Stimulated activated naive CD8-positive, alpha-beta T cell treated with anti-CD3 and anti-CD28 coated beads, Interleukin-15, Interleukin-2, amounts not matched to agents 100 U/mL and 50 U/mL, for 24 hours (primary cell): ENCODE measurements at regions not wholly inside any gene's neighbourhood (a gene's known extent, or its start where the extent isn't known, plus 50 kb on each side); places are given as distances from the start of the nearest gene placed in this dataset.

ENCODE experiments used
- ATAC-seq: fragments of 150-1000 bp; cut with Tn5 transposase; one replicate; pipeline ENCODE4 v1.10.0; 2021
- DNase-seq: peaks from one replicate; pipeline ENCODE4 v3.0.0; 2021

DNA sequence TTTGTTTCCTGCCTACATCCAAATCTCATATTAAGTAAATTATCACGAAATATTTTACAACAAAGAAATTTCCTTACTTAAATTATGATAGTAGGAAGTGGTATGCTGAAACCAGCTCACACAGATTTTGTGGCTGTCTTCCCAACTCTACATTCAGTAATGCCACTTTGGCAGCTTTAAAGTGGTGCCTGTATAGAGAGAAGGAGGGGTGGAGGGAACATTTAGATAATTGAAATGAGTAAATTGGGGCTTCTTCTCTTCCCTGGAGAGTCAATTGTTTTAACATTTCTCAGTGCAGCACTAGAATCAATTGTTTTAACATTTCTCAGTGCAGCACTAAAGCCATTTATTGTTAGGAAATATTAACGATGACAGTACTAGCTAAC, 1323.1 kb downstream of the PCDH7 start:
- no peak for ATAC-seq
- no peak for DNase-seq

DNA sequence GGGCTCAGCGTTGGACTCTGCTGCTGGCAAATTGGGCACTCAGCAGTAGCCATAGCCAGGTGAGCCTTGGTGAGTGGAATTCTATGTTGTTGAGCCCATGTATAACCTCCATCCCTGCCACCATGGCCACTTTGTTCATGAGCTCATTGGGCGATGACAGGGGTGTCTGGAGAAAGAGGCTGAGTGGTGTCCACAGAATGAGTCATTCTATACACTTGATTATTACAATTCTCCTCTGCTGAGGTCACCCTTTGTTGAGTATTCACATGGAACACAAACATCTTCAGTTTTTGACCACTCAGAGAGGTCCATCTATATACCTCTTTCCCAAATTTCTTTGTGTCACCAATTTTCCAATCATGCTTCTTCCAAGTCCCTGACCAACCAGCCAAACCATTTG, 1341.7 kb downstream of the PCDH7 start:
- no peak for DNase-seq
- ATAC-seq: no peak

DNA sequence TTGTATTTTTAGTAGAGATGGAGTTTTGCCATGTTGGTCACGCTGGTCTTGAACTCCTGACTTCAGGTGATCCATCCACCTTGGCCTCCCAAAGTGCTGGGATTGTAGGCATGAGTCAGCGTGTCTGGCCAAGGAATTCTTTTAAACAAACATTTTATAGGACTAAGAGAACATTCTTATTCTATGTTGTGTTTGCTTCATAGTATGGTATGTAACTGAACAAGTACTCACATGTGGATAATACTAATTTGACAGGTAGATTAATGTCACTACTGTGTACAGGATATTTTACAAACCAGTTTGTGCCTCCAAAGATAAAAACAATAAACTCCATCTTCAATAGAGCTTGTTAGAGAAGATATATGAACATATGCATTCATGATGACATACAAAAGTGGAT, 1353.4 kb downstream of the PCDH7 start:
- DNase-seq (no peak), ATAC-seq (no peak)

DNA sequence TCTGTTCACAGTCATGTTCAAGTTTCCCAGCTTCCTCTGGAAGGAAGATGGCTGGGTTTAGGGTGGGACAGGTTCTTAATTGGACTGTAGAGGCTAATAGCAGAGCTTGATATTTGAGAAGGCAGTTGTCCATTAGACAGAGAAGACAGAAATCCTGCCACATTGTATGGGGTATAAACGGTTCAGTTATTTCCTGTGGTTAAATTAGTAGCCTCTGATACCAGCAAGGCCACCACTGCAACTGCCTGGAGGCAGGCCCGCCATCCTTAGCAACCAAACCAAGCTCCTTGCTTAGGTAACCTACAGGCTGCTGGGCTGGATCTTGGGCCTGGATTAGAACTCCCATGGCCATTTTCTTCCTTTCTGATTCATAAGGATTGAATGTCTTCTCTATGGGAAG, 1367.0 kb downstream of the PCDH7 start:
- DNase-seq (no peak), ATAC-seq (no peak)

DNA sequence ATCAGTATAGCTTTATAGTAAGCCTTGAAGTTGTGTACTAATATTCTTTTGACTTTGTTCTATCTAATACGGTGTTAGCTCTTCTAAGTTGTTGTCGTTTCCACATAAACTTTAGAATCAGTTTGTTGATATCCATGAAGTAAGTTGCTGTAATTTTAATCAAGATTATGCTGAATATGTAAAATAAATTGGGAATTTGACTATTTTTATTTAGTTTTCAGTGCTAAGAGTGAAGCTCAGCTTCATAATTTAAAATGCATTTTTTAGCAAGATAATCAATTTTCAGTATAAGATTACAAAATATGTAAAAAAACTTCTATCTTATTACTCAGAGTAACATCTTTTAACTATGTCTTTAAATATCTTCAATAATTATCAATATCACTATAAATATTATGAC, 1374.8 kb downstream of the PCDH7 start:
- no peak for ATAC-seq

DNA sequence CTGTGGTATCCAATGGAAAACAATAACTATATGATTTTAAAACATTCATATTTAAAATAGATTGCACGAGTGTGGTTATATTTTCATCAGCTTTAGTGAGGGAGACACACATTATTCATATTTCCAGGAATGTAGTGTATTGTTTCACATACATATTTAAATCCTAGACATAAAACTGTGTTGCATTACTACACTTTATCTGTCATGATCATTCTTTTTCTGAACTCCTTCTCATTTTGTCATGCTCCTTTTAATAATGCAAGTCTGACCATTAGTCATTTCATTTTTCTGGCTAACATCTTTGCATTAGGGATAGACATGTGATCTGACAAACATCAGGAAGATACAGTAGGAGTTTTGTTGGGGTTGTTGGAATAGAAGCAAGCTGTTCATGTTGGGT, 1382.7 kb downstream of the PCDH7 start:
- no peak for ATAC-seq

More for the DNA sequence above, 1374.8 kb downstream of the PCDH7 start:
- DNase-seq: no peak

DNA sequence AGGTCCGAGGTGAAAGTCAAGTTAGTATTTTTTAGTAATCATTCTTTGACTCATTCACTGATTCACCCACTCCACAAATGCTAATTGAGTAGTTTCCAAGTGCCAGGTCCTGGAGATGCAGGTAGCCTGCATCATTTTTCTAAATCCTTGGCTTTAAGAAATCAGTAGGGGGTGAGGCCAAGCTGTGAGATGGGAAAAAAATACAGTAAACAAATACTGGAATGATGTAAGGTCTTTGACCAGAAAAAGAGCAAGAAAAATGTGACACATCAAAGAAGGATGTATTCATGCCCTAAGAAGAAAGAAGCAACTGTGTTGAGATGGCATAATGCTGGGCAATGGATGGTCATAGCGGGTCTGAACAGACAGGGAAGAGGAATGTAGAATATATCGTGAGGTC, 1386.6 kb downstream of the PCDH7 start:
- no peak for DNase-seq

More for the DNA sequence above, 1382.7 kb downstream of the PCDH7 start:
- DNase-seq: no peak

DNA sequence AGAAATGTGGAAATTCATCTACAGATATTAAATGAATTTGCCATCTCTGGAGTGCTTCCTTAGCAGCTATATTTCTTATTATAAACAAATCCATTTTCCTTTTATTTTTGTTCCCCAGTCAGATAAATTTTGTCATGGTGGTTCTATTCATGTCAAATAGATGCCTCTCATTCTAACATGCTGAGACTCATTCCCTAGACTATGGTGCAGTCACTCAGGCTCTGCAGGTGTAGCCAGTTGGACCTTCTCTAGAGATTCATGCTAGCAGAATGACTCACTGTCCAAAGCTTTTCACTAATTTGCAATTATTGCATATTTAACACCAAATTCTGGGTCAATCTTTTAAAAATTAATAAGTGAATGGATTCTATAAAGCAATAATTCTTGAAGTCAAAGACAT, 1392.7 kb downstream of the PCDH7 start:
- DNase-seq (no peak), ATAC-seq (no peak)

More for the DNA sequence above, 1386.6 kb downstream of the PCDH7 start:
- no peak for ATAC-seq

DNA sequence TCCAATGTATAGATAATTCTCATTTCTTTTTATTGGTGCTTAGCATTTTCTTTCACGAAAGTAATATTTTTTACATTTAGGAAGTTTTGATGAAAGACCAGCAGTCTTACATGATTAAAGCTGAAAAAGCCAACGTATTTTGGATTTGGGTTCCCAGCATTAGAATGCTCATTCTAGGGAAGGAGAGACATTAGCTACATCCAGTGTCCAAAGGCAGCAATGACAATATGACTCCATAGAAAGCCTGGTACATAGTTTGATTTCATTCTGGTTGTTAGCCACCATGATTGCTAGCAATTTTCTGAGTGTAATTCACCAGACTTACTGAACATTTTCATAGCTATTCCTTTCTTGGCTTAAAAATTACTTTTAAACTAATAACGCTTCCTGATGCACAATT, 1397.5 kb downstream of the PCDH7 start:
- DNase-seq (no peak), ATAC-seq (no peak)

DNA sequence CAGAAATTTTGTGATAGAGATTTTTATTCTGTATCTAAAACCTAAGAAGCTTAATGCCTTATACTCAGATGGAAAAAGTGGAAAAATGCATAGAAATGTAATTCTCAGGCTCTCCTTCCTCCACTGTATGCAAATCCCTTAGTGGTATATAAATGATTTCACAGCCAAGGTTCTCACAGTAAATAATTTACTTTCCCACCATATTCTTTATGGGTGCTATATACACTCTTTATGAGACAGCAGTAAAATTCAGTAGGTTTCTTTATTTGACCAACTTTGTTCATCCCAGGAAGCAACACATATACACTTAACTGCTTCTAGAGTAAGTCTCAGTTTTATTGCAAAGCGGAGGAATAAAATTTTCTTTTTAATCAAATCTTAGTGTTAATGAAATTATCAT, 1399.7 kb downstream of the PCDH7 start:
- ATAC-seq (no peak), DNase-seq (no peak)

DNA sequence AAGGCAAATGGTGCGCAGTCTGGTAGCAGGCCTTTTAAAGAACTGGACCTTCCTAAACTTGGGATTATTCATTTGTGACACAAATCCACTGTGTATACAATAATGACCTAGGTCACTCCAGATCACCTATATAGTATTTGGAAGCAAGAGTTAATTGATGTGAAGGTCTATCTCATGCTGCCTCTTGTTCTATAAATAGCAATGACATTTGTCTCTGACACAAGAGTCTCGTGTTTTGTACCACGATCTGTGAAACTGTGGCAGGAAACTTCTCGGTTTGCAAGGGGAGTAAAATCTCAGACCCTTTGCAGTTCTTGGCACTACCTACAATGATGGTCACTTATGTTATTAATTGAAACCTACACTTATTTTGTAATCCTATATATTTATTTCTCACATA, 1408.4 kb downstream of the PCDH7 start:
- DNase-seq (no peak), ATAC-seq (no peak)

DNA sequence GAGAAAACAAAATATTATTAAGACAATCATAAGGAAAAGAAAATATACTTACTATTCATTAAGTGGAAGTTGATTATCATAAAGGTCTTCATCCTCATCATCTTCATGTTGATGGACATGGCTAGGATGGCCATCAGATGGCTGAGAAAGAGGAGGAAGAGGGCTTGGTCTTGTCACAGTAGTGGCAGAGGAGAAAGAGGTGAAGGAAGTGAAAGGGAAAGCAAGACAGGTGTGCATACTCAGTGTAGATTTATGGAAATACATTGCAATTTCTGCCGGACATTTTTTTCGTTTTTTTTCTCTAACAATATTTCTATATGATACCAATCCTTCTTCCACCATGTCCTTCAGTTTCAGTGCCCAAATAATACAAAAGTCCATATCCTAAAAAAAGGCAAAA, 1409.8 kb downstream of the PCDH7 start:
- ATAC-seq: no peak
- no peak for DNase-seq

DNA sequence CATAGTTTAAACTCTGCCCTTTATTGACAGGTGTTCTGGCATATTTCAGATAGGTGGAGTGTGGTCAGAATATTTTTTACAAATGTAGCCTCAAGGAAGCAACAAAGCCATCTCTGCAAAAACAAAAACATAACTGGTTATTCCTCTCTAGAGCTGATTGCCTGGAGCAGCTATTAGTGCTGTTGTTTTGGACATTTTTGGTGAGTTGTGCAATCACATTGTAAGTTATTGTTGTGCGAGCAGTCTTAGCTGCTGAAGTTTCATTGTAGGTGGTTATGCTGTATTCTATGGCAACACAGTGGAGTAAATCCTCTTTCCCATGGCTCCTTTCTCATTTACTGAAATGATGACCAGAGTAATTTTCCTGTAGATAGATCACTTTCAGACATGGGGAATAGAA, 1413.0 kb downstream of the PCDH7 start:
- DNase-seq (no peak), ATAC-seq (no peak)

DNA sequence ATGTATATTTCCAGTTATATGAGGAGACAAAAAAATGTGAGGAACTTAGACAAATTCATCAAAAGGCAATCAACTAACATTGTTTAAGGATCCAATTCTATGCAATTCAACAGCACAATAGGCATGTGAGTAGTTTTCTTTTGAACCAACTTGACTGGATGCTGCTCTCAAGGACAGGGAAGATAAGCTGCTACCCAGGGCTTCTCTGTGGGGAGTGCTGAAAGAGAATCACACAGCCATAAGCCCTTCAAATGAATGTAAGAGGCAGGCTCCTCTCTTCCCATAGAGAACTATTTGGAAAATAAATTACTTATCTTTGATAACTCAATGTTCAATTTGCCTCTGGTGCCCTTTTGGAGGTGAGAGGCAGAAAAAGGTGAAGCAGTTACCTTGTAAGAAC, 1413.6 kb downstream of the PCDH7 start:
- ATAC-seq: no peak

DNA sequence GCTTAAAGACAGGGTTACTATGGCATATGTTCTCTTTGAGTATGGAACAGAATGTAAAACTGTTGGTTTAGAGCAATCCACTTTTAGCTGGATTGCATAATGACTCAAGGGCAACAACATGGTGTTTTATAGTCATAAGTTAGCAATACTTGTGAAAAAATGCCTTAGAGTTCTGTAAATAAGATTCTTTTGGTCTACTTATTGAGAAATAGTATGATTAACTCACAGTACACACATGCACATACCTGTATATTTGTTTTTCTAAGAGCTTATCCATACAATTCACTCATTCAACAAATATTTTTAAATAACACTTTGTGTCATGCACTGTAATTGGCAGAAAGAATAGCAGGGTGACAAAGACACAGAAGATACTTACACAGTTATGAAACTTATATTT, 1415.5 kb downstream of the PCDH7 start:
- DNase-seq: no peak
- no peak for ATAC-seq

More for the DNA sequence above, 1413.6 kb downstream of the PCDH7 start:
- no peak for DNase-seq

DNA sequence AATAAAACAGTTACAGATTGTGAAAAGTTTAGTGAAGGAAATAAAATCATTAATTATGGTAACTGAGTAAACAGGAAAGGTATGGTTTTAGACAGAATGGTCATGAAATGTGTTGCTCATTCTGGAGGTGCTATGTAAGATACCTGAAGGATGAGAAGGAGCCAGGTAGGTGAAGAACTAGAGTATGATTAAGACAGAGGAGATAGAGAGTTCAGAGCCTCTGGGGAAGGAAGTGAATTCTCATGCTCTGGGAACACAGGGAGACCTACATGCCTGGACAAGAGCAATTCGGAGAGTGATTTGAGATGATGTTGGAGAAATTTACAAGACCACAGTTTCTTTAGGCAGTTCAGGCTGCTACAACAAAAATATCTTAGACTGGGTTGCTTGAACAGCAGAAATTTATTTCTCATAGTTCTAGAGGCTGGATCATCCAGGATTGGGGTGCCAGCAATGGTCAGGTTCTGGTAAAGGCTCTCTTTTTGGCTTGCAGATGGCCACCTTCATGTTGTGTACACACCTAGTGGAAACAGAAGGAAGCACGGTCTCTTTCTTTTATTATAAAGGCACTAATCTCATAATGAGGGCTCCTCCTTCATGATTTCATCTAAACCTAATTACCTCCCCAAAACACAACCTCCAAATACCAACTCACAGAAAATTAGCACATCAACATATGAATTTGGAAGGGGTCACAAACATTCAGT, 1416.1 kb downstream of the PCDH7 start:
- DNase-seq (no peak), ATAC-seq (no peak)

DNA sequence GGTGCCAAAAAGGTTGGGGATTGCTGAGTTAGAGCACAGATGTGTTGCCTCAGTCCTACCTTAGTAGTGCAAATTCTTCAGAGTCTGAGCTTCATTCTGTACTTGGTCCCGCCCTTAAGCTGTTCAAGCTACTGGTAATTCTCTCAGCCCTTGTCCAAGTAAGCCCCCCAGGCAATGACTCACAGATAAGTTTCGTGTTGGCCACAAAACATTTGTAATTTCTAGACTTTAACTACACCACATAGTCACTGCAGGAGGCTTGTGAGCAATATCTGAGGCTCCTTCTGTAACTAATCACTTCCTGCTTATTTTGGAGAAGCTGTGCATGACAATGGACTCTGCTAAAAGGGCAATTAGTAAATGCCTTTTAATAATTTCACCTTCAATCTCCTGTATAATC, 1420.5 kb downstream of the PCDH7 start:
- ATAC-seq: no peak
- DNase-seq: no peak

DNA sequence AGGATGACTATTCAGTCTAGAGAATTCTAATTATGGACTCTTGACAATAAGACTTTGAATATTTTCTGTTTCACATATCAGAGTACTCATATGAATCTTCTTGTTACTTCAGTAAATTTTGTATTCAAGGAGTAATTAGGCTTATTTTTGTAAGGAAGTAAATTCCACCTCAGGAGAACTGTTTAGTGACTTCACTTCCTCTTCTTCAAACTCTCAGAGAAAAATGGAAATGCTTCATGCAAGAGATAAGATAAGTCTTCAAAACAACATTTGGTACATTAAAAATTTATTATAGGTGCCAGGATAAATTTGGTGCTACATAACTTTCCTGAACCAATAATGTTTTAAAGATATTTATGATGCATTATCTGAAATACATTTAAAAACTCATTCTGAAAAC, 1421.9 kb downstream of the PCDH7 start:
- ATAC-seq (no peak), DNase-seq (no peak)

DNA sequence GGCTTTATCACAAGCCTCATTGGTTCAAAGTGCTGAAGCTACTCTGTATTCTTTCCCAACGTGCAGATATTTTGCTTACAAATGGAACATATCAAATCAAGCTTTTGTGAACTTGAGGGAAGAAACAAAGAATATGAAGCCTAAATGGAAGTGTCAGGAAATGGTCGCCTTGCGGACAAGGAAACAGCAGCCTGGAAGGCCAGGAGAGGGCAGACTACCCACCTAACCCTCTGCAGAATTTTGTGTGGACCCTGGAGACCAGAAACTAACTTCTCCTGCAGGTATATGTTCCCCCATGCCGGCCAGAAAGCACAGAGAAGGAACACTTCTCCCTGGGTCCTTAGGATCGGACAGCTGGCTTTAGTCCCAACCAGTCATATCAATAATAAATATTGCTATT, 1425.8 kb downstream of the PCDH7 start:
- ATAC-seq (no peak), DNase-seq (no peak)

DNA sequence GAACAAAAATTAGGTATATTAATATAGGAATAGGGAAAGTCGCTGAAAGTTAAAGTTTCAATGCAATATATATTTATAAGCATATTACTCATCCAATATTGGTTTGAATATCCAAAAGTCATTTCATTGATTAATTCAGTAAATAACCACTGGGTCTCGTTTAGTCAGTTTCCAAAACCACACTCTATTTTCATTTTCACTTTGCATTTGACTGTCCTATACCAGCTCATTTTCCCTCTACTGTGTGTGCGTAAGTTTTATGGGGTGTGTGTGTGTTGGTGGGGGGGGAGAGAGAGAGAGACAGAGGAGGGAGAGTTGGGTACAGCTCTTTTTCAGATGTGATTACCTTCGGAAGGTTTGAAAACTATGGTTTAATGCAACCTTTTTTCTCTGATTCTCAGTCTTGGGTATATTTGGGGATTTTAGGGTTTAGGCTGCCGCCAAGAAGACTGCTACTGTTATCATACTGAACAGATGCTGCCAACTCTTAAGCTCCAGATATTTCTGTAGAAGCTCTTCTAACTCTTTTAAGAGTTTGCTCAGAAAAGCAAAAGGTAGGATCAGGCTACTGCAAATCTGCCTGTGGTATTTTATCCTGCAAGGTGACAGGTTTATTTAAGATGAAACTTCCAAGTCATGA, 1427.4 kb downstream of the PCDH7 start:
- ATAC-seq (no peak), DNase-seq (no peak)

DNA sequence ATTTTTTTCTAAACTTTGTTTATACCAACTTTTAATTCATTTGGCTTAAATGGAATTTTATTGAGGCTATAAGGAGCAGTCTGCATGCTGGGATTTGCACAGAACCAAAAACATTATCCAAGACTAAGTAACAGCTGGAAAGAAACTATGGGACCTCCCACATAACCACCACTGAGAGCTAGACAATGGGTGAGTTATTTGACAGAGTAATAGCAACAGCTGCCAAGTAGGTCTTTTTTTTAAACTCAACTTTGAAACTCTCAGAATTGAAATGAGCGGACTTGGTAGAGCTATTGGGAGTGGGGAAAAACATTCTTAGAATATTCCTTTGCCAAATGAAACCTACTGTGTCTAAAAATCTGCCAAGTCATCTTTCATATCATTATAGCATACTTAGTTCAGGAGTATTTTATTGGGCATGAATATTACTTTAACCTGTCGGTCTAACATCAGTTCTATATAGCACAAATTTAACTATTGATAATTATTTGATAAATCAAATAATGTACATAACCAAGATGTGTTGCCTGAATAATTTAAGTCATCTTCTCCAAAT, 1428.0 kb downstream of the PCDH7 start:
- DNase-seq (no peak), ATAC-seq (no peak)

DNA sequence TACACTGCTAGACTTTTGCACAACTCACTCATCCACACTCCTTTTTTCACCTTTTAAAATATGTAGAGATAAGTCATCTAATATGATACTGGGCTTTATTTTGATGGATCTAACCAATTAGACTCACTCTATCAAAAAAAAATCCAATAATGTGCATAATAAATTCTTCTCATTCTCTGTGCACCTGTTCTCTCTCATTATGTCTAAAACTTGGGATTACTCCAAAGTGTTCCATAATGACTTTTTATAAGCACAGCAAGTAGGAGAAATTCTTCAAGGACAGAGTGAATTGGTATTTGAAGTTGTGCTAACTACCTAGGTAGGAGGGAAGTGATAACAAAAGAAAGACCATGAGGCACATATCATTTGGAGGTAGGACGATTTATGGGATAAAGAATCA, 1438.8 kb downstream of the PCDH7 start:
- ATAC-seq (no peak), DNase-seq (no peak)

DNA sequence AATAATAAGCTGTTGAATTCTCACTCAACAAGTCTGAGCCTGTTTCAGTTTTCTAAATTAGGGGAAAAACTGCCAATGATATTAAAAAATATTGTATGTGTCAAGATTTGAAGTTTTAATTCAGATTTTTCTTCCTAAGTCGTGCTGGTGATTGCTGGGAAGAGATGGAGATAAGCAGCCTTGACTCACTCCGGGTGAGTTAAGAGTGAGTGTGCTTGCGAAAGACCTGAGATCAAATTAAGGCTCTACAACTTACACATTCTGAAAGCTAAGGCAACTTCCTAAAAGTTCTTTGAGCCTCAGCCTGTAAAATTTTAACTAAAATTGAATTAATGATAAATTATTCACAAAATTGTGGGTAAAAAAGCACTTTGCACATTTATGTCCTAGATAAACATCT, 1441.2 kb downstream of the PCDH7 start:
- no peak for DNase-seq

DNA sequence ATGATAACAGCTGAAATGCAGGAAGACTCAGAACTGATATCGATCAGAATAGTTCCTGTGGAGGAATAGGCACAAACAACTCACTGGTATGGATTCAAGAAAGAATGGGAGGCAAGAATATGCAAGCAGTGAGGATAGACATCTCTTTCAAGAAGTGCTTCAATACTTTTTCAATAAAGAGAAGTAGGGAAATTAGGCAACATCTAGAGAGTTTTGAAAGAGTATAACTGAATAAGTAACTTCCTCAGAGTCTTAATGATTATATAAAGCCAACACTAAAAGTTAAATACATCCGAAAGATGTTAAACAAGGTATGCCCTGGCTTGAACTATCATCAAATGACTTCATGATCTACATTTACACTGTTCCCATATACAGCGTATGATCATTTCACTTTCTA, 1443.0 kb downstream of the PCDH7 start:
- no peak for ATAC-seq
- no peak for DNase-seq

More for the DNA sequence above, 1441.2 kb downstream of the PCDH7 start:
- no peak for ATAC-seq
